ENCODE measurements at regions not wholly inside any gene's neighbourhood (a gene's known extent, or its start where the extent isn't known, plus 50 kb on each side); places are given as distances from the start of the nearest gene placed in this dataset.

DNA sequence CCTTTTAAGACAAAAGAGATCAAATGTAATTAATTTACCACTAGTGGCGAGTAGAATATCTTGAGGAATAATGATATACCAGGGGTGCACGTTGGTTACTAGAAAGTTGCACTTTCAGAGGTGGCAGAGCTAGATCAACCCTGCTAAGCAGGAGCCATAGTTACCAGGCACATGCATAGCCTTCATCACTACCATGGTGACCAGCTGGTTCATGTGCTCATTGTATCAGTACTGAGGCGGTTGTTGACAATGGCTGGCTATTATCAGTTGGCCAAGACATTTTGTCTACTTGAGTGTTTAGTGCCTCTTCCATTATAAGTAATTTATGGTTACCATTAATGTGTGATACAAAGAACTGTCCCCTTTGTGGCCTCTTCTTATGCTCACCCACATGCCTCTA is 201.2 kb downstream of the FGF10 start:
- POLR2A ChIA-PET = no interaction called here
- H3K4me1 ChIP-seq = no peaks in the 10 kb centered on the region
- WGBS (ENCODE audit: missing lambda C conversion rate) = 2% methylated on average over 3 of the region's 3 CpGs

DNA sequence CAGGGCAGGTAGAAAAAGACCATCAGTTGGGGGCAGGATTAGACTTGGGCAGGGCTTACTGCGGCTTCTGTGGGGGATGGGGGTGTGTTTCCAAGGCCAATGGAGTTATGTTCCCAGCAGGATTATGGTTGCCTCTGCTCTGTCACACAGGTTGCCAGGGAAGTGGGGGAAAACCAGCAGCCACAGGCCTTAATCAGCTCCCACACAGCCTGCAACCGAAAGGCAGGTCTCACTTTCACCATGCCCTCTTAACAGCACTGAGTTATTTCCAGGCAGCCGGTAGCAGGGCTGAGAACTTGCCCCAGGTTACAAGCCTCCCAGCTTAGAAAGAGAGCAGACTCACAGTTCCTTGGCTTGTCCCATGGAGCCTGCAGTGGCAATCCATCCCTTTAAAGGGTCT is 205.5 kb downstream of the FGF10 start:
- WGBS (ENCODE audit: missing lambda C conversion rate) = 3% methylated on average over 3 of the region's 3 CpGs
- no peak for FAIRE-seq

More for the DNA sequence above, 201.2 kb downstream of the FGF10 start:
- DNase-seq (ENCODE audit: low read depth in 1 of 2, low spot score in 1 of 2) = no peak
- Histone ChIP-seq H3K9me3 (no peaks in the 10 kb centered on the region), H3K4me2 (no peak overlapping the region), H3K4me3 (no peak overlapping the region), H3K27ac (no peak overlapping the region)
- ATAC-seq = no peak
- no peak for TF ChIP-seq ZC3H11A (IDR thresholded peaks at IDR 0.05)
- TF ChIP-seq, protein P1, sequence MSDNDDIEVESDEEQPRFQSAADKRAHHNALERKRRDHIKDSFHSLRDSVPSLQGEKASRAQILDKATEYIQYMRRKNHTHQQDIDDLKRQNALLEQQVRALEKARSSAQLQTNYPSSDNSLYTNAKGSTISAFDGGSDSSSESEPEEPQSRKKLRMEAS (IDR thresholded peaks at IDR 0.05) = no peak
- no peak for TF ChIP-seq CBX8 (IDR thresholded peaks at IDR 0.05)
- TF ChIP-seq MYC (IDR thresholded peaks at IDR 0.05; ENCODE audit: borderline replicate concordance, low read length) = no peak
- TF ChIP-seq RNF2 (IDR thresholded peaks at IDR 0.05; ENCODE audit: borderline replicate concordance, low read depth) = no peak
- TF ChIP-seq RARB (CRISPR knock-in tag; IDR thresholded peaks at IDR 0.05) = no peak
- TF ChIP-seq, protein P2, sequence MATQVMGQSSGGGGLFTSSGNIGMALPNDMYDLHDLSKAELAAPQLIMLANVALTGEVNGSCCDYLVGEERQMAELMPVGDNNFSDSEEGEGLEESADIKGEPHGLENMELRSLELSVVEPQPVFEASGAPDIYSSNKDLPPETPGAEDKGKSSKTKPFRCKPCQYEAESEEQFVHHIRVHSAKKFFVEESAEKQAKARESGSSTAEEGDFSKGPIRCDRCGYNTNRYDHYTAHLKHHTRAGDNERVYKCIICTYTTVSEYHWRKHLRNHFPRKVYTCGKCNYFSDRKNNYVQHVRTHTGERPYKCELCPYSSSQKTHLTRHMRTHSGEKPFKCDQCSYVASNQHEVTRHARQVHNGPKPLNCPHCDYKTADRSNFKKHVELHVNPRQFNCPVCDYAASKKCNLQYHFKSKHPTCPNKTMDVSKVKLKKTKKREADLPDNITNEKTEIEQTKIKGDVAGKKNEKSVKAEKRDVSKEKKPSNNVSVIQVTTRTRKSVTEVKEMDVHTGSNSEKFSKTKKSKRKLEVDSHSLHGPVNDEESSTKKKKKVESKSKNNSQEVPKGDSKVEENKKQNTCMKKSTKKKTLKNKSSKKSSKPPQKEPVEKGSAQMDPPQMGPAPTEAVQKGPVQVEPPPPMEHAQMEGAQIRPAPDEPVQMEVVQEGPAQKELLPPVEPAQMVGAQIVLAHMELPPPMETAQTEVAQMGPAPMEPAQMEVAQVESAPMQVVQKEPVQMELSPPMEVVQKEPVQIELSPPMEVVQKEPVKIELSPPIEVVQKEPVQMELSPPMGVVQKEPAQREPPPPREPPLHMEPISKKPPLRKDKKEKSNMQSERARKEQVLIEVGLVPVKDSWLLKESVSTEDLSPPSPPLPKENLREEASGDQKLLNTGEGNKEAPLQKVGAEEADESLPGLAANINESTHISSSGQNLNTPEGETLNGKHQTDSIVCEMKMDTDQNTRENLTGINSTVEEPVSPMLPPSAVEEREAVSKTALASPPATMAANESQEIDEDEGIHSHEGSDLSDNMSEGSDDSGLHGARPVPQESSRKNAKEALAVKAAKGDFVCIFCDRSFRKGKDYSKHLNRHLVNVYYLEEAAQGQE (IDR thresholded peaks at IDR 0.05) = no peak
- TF ChIP-seq SREBF2 (IDR thresholded peaks at IDR 0.05) = no peak
- FAIRE-seq = no peak
- CTCF ChIA-PET = no interaction called here

DNA sequence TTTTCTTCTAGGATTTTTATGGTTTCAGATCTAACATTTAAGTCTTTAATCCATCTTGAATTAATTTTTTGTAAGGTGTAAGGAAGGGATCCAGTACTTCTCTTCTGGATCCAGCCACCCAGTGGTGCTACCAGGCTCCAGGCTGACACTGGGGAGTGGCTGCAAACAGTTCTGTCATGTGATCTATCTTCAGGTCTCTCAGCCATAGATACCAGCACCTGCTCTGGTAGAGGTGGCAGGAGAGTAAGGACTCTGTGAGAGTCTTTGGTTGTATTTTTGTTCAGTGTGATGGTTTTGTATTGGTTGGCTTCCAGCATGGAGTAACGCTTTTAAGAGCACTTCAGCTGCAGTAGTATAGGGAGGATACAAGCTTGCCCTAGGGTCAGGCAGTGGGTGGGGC is 205.9 kb downstream of the FGF10 start:
- ATAC-seq (no peak), DNase-seq (ENCODE audit: low read depth in 1 of 2, low spot score in 1 of 2) (no peak), FAIRE-seq (no peak)
- H3K4me3 ChIP-seq = no peak overlapping the region
- TF ChIP-seq ZFP36 (IDR thresholded peaks at IDR 0.05; ENCODE audit: borderline replicate concordance, partially characterized antibody) = no peak
- TF ChIP-seq, protein P3, sequence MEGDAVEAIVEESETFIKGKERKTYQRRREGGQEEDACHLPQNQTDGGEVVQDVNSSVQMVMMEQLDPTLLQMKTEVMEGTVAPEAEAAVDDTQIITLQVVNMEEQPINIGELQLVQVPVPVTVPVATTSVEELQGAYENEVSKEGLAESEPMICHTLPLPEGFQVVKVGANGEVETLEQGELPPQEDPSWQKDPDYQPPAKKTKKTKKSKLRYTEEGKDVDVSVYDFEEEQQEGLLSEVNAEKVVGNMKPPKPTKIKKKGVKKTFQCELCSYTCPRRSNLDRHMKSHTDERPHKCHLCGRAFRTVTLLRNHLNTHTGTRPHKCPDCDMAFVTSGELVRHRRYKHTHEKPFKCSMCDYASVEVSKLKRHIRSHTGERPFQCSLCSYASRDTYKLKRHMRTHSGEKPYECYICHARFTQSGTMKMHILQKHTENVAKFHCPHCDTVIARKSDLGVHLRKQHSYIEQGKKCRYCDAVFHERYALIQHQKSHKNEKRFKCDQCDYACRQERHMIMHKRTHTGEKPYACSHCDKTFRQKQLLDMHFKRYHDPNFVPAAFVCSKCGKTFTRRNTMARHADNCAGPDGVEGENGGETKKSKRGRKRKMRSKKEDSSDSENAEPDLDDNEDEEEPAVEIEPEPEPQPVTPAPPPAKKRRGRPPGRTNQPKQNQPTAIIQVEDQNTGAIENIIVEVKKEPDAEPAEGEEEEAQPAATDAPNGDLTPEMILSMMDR (IDR thresholded peaks at IDR 0.05) = no peak
- no peak for TF ChIP-seq HOXB5 (CRISPR knock-in tag; IDR thresholded peaks at IDR 0.05)
- no peak for TF ChIP-seq CHD2 (IDR thresholded peaks at IDR 0.05; ENCODE audit: low read length, partially characterized antibody)
- no peak for TF ChIP-seq CEBPB (IDR thresholded peaks at IDR 0.05)
- TF ChIP-seq RFX5 (IDR thresholded peaks at IDR 0.05) = no peak
- no peak for TF ChIP-seq NFE2L2 (conservative IDR thresholded peaks at IDR 0.05; ENCODE audit: low read length)
- TF ChIP-seq, protein P2 (IDR thresholded peaks at IDR 0.05) = no peak
- no peak for TF ChIP-seq CBX8 (IDR thresholded peaks at IDR 0.05)
- TF ChIP-seq TFCP2L1 (CRISPR knock-in tag; IDR thresholded peaks at IDR 0.05) = no peak
- no peaks in the 10 kb centered on the region for H3K9me3 ChIP-seq
- H3K4me2 ChIP-seq = no peak overlapping the region
- ChIA-PET CTCF (interaction anchor here (0.6 kb wide), 1 partner anchor 12 kb away, joined by 3 read pairs; no protein-coding TSS in a partner anchor), POLR2A (no interaction called here)
- H3K27ac ChIP-seq = no peak overlapping the region
- 0% methylated on average over 1 of the region's 1 CpG for WGBS (ENCODE audit: missing lambda C conversion rate)
- H3K4me1 ChIP-seq = no peaks in the 10 kb centered on the region

More for the DNA sequence above, 205.5 kb downstream of the FGF10 start:
- Histone ChIP-seq H3K9me3 (no peaks in the 10 kb centered on the region), H3K27ac (no peak overlapping the region), H3K4me3 (no peak overlapping the region), H3K4me2 (no peak overlapping the region), H3K4me1 (no peaks in the 10 kb centered on the region)
- ChIA-PET CTCF (interaction anchor here (0.6 kb wide), 1 partner anchor 12 kb away, joined by 3 read pairs; no protein-coding TSS in a partner anchor), POLR2A (no interaction called here)
- ATAC-seq (no peak), DNase-seq (ENCODE audit: low read depth in 1 of 2, low spot score in 1 of 2) (no peak)
- no peak for TF ChIP-seq CBX8 (IDR thresholded peaks at IDR 0.05)
- TF ChIP-seq JUNB (IDR thresholded peaks at IDR 0.05) = no peak
- TF ChIP-seq, protein P2 (IDR thresholded peaks at IDR 0.05) = no peak
- TF ChIP-seq MYC (IDR thresholded peaks at IDR 0.05; ENCODE audit: borderline replicate concordance, low read length) = no peak
- TF ChIP-seq CHD2 (IDR thresholded peaks at IDR 0.05; ENCODE audit: low read length, partially characterized antibody) = no peak
- no peak for TF ChIP-seq RAD21 (conservative IDR thresholded peaks at IDR 0.05 in 1 of 2, IDR thresholded peaks at IDR 0.05 in 1 of 2)
- TF ChIP-seq CEBPB (IDR thresholded peaks at IDR 0.05) = no peak
- no peak for TF ChIP-seq HEYL (CRISPR knock-in tag; IDR thresholded peaks at IDR 0.05)
- TF ChIP-seq RFX5 (IDR thresholded peaks at IDR 0.05) = no peak
